HG02981 (cell line): ENCODE measurements at regions not wholly inside any gene's neighbourhood (a gene's known extent, or its start where the extent isn't known, plus 50 kb on each side); places are given as distances from the start of the nearest gene placed in this dataset.
A peak's percentile ranks its signal among the peaks of the same experiment; 100 is the strongest.

Experiments
- ATAC-seq: cut with Tn5 transposase; IDR thresholded peaks from one replicate; pipeline ENCODE4 v1.9.1; 2021; ENCODE audit warnings: mild to moderate bottlenecking, moderate library complexity; ENCODE audit not compliant: unreplicated experiment

GRCh38 chr3:24740326-24740725 lies 245.7 kb upstream of the THRB start:
- no peak for ATAC-seq

GRCh38 chr3:24741506-24741905 lies 246.9 kb upstream of the THRB start:
- no peak for ATAC-seq

GRCh38 chr3:24748520-24748919 lies 253.9 kb upstream of the THRB start:
- ATAC-seq: no peak

GRCh38 chr3:24751020-24751419 lies 256.4 kb upstream of the THRB start:
- ATAC-seq: no peak

GRCh38 chr3:24756101-24756888 lies 261.6 kb upstream of the THRB start:
- no peak for ATAC-seq

GRCh38 chr3:24763393-24763792 lies 268.7 kb upstream of the THRB start:
- ATAC-seq: no peak

GRCh38 chr3:24764236-24764915 lies 269.7 kb upstream of the THRB start:
- no peak for ATAC-seq

GRCh38 chr3:24765399-24765798 lies 270.7 kb upstream of the THRB start:
- no peak for ATAC-seq

- no peak for ATAC-seq
These were observed 275.3 kb upstream of the THRB start for GRCh38 chr3:24769918-24770317.

- peak; percentile 79 for ATAC-seq
These were observed 279.1 kb upstream of the THRB start for GRCh38 chr3:24773798-24774197.

- ATAC-seq: no peak
These were observed 286.3 kb upstream of the THRB start for GRCh38 chr3:24780991-24781390.

- no peak for ATAC-seq
These were observed 286.8 kb upstream of the THRB start for GRCh38 chr3:24781454-24781853.

GRCh38 chr3:24793896-24794295 lies 299.2 kb upstream of the THRB start:
- ATAC-seq: no peak

- peak; percentile 94 for ATAC-seq
These were observed 308.0 kb upstream of the THRB start for GRCh38 chr3:24802614-24803013.

GRCh38 chr3:24804095-24804494 lies 309.4 kb upstream of the THRB start:
- ATAC-seq: no peak

- no peak for ATAC-seq
These were observed 316.2 kb upstream of the THRB start for GRCh38 chr3:24810881-24811280.

GRCh38 chr3:24812116-24812515 lies 317.5 kb upstream of the THRB start:
- no peak for ATAC-seq

- ATAC-seq: no peak
These were observed 323.4 kb upstream of the THRB start for GRCh38 chr3:24818055-24818454.

GRCh38 chr3:24828011-24828410 lies 333.4 kb upstream of the THRB start:
- no peak for ATAC-seq

GRCh38 chr3:24828551-24828950 lies 333.9 kb upstream of the THRB start:
- no peak for ATAC-seq

GRCh38 chr3:24829011-24829581 lies 334.4 kb upstream of the THRB start:
- ATAC-seq: no peak

- ATAC-seq: no peak
These were observed 335.1 kb upstream of the THRB start for GRCh38 chr3:24829629-24830229.
